ENCODE measurements at regions not wholly inside any gene's neighbourhood (a gene's known extent, or its start where the extent isn't known, plus 50 kb on each side); places are given as distances from the start of the nearest gene placed in this dataset.

GRCh38 chr1:217332431-217333065 lies 298.3 kb downstream of the GPATCH2 start:
- TF ChIP-seq CTCF (IDR thresholded peaks at IDR 0.05 in 2 of 3, conservative IDR thresholded peaks at IDR 0.05 in 1 of 3; ENCODE audit: insufficient read depth in 2 of 3, low read depth in 1 of 3, low read length in 3 of 3) (no peak), BRF1 (IDR thresholded peaks at IDR 0.05; ENCODE audit: borderline replicate concordance, extremely low read depth, insufficient read length) (no peak), STAG1 (CRISPR knock-in tag; IDR thresholded peaks at IDR 0.05; ENCODE audit: borderline replicate concordance) (no peak), AFF4 (CRISPR knock-in tag; IDR thresholded peaks at IDR 0.05) (no peak), ZNF146 (CRISPR knock-in tag; IDR thresholded peaks at IDR 0.05; ENCODE audit: unreplicated experiment) (no peak), USF2 (CRISPR knock-in tag; IDR thresholded peaks at IDR 0.05) (no peak), BRCA1 (IDR thresholded peaks at IDR 0.05) (no peak), BRCA1 (CRISPR knock-in tag; IDR thresholded peaks at IDR 0.05) (no peak), MAX (CRISPR knock-in tag; IDR thresholded peaks at IDR 0.05) (no peak), TBP (optimal IDR thresholded peaks at IDR 0.05; ENCODE audit: low read depth, low read length) (no peak), RFX1 (IDR thresholded peaks at IDR 0.05) (no peak)
